SK-N-SH treated with all-trans-retinoic acid at 6 μM for 48 hours (cell line): ENCODE measurements at regions not wholly inside any gene's neighbourhood (a gene's known extent, or its start where the extent isn't known, plus 50 kb on each side); places are given as distances from the start of the nearest gene placed in this dataset.

Source experiments
- CREB5 ChIP-seq: fragments of 250-450 bp; sonication (Bioruptor Pico); IDR thresholded peaks from 2 replicates; pipeline ENCODE4 v1.5.1; 2020; ENCODE audit warnings: low read depth, mild to moderate bottlenecking, moderate library complexity
- ISL1 ChIP-seq: fragments of 250-450 bp; sonication (Bioruptor Pico); IDR thresholded peaks from 2 replicates; pipeline ENCODE4 v2.1.2; 2022; ENCODE audit warnings: mild to moderate bottlenecking, moderate library complexity
- OSR1 ChIP-seq: fragments of 250-450 bp; sonication (Bioruptor Pico); IDR thresholded peaks from 2 replicates; pipeline ENCODE4 v1.8.0; 2022; ENCODE audit warnings: moderate library complexity, mild to moderate bottlenecking, inconsistent platforms
- POU6F1 ChIP-seq: fragments of 250-450 bp; sonication (Bioruptor Pico); IDR thresholded peaks from 2 replicates; pipeline ENCODE4 v1.8.0; 2021; ENCODE audit warnings: low read depth, mild to moderate bottlenecking, moderate library complexity, borderline replicate concordance
- RARB ChIP-seq: fragments of 250-450 bp; sonication (Bioruptor Pico); IDR thresholded peaks from 2 replicates; pipeline ENCODE4 v1.8.0; 2021; ENCODE audit warnings: mild to moderate bottlenecking, moderate library complexity
- TOX ChIP-seq: fragments of 250-450 bp; sonication (Bioruptor Pico); IDR thresholded peaks from 2 replicates; pipeline ENCODE4 v1.8.0; 2021; ENCODE audit warnings: mild to moderate bottlenecking, moderate library complexity, borderline replicate concordance
- ZFP3 ChIP-seq: fragments of 250-450 bp; sonication (Bioruptor Pico); IDR thresholded peaks from 2 replicates; pipeline ENCODE4 v1.5.0; 2020; ENCODE audit warnings: mild to moderate bottlenecking, moderate library complexity
- ZNF8 ChIP-seq: fragments of 450-650 bp; formaldehyde crosslinking; IDR thresholded peaks from 2 replicates; pipeline ENCODE4 v1.5.0; 2020; ENCODE audit warnings: mild to moderate bottlenecking, moderate library complexity

- TF ChIP-seq ZFP3 (CRISPR knock-in tag): no peak
- TF ChIP-seq RARB (CRISPR knock-in tag): no peak
- TF ChIP-seq CREB5 (CRISPR knock-in tag): no peak
- no peak for TF ChIP-seq OSR1 (CRISPR knock-in tag)
- TF ChIP-seq ISL1 (CRISPR knock-in tag): no peak
- TF ChIP-seq TOX (CRISPR knock-in tag): no peak
- no peak for TF ChIP-seq ZNF8 (CRISPR knock-in tag)
- TF ChIP-seq POU6F1 (CRISPR knock-in tag): no peak
Observed at GRCh38 chr14:61213191-61213621, 67.9 kb downstream of the TMEM30B start.
